ENCODE measurements at regions not wholly inside any gene's neighbourhood (a gene's known extent, or its start where the extent isn't known, plus 50 kb on each side); places are given as distances from the start of the nearest gene placed in this dataset.

DNA sequence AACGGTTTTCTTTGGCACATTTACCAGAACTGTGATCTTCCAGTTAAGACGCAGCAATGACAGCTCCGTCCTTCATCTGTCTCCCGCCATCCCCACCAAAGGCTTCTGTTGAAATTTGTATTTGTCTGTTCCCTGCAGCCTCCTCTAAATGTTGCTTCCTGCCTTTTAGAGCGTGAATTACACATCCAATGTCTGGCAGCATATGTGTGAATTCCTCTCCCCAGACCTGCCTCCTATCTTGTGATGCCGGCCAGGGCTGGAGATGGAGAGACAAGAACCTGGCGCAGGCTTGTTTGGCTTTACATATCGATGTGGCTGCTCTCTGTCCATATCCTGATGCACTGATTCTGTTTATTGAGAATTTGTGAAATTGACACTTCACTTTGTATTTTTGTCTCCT, 738.4 kb upstream of the TMEM132C start:
- Histone ChIP-seq H3K4ac (replicated peaks; ENCODE audit: insufficient read length, low read depth, low read length) (no peak overlapping the region), H3K14ac (ENCODE audit: insufficient read length) (no peak overlapping the region), H3K9me3 (ENCODE audit: insufficient read depth in 2 of 2, low read depth in 1 of 2, low read length in 1 of 2) (no peaks in the 10 kb centered on the region), H2BK5ac (ENCODE audit: low read depth, low read length) (no peak overlapping the region), H3K27me3 (replicated peaks in 1 of 4; ENCODE audit: control insufficient read depth in 3 of 4, extremely low read depth in 1 of 4, insufficient read depth in 3 of 4, low read length in 3 of 4) (no peaks in the 10 kb centered on the region), H2BK15ac (ENCODE audit: low read length) (no peak overlapping the region), H3K4me1 (replicated peaks in 1 of 4; ENCODE audit: control insufficient read depth in 3 of 4, insufficient read depth in 4 of 4, low read length in 3 of 4) (peaks cover 0 to 3% (median 0%) of the 10 kb centered on the region in 4 experiments; a peak in 2 of 7 replicates), H3K23ac (ENCODE audit: insufficient read length) (no peak overlapping the region), H3K23me2 (ENCODE audit: low read depth, low read length) (no peaks in the 10 kb centered on the region; the same call in 1 of the 2 replicates), H2BK12ac (ENCODE audit: low read depth, low read length) (no peak overlapping the region), H2AK5ac (ENCODE audit: low read depth, low read length) (no peak overlapping the region), H2BK120ac (replicated peaks; ENCODE audit: low read depth, low read length) (no peak overlapping the region), H3K4me2 (ENCODE audit: insufficient read depth in 1 of 2, low read depth in 2 of 2, low read length in 2 of 2) (no peak overlapping the region), H3K9ac (replicated peaks in 1 of 4; ENCODE audit: extremely low read depth in 1 of 4, low read depth in 3 of 4, low read length in 3 of 4) (no peak overlapping the region), H3K4me3 (ENCODE audit: extremely low read depth in 1 of 4, insufficient read depth in 2 of 4, low read depth in 3 of 4, low read length in 4 of 4) (no peak overlapping the region), H3K56ac (replicated peaks; ENCODE audit: insufficient read length, low read depth, low read length) (no peak overlapping the region), H3K79me2 (ENCODE audit: control insufficient read depth in 1 of 2, insufficient read depth in 2 of 2, low read length in 2 of 2) (no peaks in the 10 kb centered on the region), H2BK20ac (ENCODE audit: low read length) (no peak overlapping the region), H3K18ac (ENCODE audit: extremely low read depth, low read length) (no peak overlapping the region), H4K5ac (ENCODE audit: insufficient read length, low read depth, low read length) (no peak overlapping the region), H2AFZ (ENCODE audit: low read length) (no peak overlapping the region), H4K20me1 (replicated peaks in 1 of 2; ENCODE audit: control insufficient read depth in 1 of 2, insufficient read depth in 2 of 2, low read length in 2 of 2) (no peaks in the 10 kb centered on the region), H3K36me3 (ENCODE audit: control insufficient read depth in 2 of 4, insufficient read depth in 4 of 4, low read length in 3 of 4) (no peaks in the 10 kb centered on the region), H3K27ac (ENCODE audit: low read depth, low read length) (no peak overlapping the region), H3K79me1 (ENCODE audit: low read depth, low read length) (no peaks in the 10 kb centered on the region), H4K91ac (replicated peaks; ENCODE audit: insufficient read length, low read length) (no peak overlapping the region), H4K8ac (ENCODE audit: extremely low read depth, insufficient read depth, low read length) (no peak overlapping the region)
- WGBS, 2 experiments (ENCODE audit: extremely low coverage in 1 of 2, insufficient coverage in 1 of 2, insufficient read length in 1 of 2, insufficient replicate concordance in 2 of 2, low coverage in 1 of 2, low lambda C conversion rate in 2 of 2, missing lambda C conversion rate in 1 of 2): 94% methylated on average over 8 of the region's 8 CpGs; no CpG with 5 or more reads in 1 of the 2 experiments
- TF ChIP-seq NRF1 (IDR thresholded peaks at IDR 0.05; ENCODE audit: low read depth, low read length): no peak
- TF ChIP-seq PHF8 (conservative IDR thresholded peaks at IDR 0.05; ENCODE audit: low read depth, low read length): no peak
- TF ChIP-seq TAF7 (optimal IDR thresholded peaks at IDR 0.05; ENCODE audit: borderline replicate concordance, low read depth, low read length): no peak
- no peak for TF ChIP-seq SP1 (IDR thresholded peaks at IDR 0.05; ENCODE audit: low read depth, low read length)
- no peak for TF ChIP-seq RNF2 (IDR thresholded peaks at IDR 0.05; ENCODE audit: borderline replicate concordance, low read depth, low read length, missing control alignments, poor library complexity, severe bottlenecking)
- no peak for TF ChIP-seq RFX5 (IDR thresholded peaks at IDR 0.05; ENCODE audit: borderline replicate concordance, low read depth, low read length)
- TF ChIP-seq RXRA (IDR thresholded peaks at IDR 0.05; ENCODE audit: insufficient read depth, low read depth, low read length): no peak
- TF ChIP-seq ZNF274 (IDR thresholded peaks at IDR 0.05; ENCODE audit: borderline replicate concordance, extremely low read depth, low read length): no peak
- TF ChIP-seq SP4 (IDR thresholded peaks at IDR 0.05; ENCODE audit: low read length): no peak
- TF ChIP-seq, protein P1, sequence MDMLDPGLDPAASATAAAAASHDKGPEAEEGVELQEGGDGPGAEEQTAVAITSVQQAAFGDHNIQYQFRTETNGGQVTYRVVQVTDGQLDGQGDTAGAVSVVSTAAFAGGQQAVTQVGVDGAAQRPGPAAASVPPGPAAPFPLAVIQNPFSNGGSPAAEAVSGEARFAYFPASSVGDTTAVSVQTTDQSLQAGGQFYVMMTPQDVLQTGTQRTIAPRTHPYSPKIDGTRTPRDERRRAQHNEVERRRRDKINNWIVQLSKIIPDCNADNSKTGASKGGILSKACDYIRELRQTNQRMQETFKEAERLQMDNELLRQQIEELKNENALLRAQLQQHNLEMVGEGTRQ (IDR thresholded peaks at IDR 0.05; ENCODE audit: low read length): no peak
- ChIA-PET CTCF (ENCODE audit: partially characterized antibody) (interaction anchor here (1.0 to 1.3 kb wide), 3 partner anchors 10 to 31 kb away, joined by 3 to 4 read pairs (median 3); no protein-coding TSS in a partner anchor), POLR2A (ENCODE audit: partially characterized antibody) (no interaction called here)
- DNase-seq (ENCODE audit: low read depth in 1 of 2, low spot score in 2 of 2): no peak
- no peak for FAIRE-seq
